ENCODE measurements at regions not wholly inside any gene's neighbourhood (a gene's known extent, or its start where the extent isn't known, plus 50 kb on each side); places are given as distances from the start of the nearest gene placed in this dataset.

DNA sequence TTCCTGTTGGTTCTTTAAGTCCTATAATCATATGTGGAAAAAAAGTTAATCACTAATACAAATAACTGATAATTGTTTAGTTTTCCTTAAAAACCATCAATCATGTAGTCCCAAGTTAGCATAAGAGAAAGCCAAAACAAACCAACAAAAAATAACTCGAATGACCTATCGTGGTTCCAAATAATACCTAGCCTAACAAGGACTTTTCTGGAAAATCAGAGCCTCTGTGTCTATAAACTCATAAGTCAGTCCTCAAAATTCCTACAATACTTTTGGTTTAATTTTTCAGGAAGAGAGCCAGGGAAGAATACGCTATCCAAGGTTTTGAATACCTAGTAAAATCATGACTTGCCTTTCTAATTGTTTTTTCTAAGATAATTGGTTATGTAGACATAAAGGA lies 975.3 kb upstream of the SOX9 start:
- H3K27ac ChIP-seq, result no peak overlapping the region
- no peak overlapping the region for H3K4me3 ChIP-seq
- intact Hi-C loops (cut with DNase I; ENCODE audit: low total_unique reads), result no loop called here
- H3K4me1 ChIP-seq, result no peaks in the 10 kb centered on the region
- no peaks in the 10 kb centered on the region for H3K36me3 ChIP-seq
- TF ChIP-seq, protein P1, sequence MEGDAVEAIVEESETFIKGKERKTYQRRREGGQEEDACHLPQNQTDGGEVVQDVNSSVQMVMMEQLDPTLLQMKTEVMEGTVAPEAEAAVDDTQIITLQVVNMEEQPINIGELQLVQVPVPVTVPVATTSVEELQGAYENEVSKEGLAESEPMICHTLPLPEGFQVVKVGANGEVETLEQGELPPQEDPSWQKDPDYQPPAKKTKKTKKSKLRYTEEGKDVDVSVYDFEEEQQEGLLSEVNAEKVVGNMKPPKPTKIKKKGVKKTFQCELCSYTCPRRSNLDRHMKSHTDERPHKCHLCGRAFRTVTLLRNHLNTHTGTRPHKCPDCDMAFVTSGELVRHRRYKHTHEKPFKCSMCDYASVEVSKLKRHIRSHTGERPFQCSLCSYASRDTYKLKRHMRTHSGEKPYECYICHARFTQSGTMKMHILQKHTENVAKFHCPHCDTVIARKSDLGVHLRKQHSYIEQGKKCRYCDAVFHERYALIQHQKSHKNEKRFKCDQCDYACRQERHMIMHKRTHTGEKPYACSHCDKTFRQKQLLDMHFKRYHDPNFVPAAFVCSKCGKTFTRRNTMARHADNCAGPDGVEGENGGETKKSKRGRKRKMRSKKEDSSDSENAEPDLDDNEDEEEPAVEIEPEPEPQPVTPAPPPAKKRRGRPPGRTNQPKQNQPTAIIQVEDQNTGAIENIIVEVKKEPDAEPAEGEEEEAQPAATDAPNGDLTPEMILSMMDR (IDR thresholded peaks at IDR 0.05), result no peak
- no peak for TF ChIP-seq POLR2A (IDR thresholded peaks at IDR 0.05)
- H3K9me3 ChIP-seq, result no peaks in the 10 kb centered on the region
- DNase-seq, result no peak
- H3K27me3 ChIP-seq, result no peaks in the 10 kb centered on the region

DNA sequence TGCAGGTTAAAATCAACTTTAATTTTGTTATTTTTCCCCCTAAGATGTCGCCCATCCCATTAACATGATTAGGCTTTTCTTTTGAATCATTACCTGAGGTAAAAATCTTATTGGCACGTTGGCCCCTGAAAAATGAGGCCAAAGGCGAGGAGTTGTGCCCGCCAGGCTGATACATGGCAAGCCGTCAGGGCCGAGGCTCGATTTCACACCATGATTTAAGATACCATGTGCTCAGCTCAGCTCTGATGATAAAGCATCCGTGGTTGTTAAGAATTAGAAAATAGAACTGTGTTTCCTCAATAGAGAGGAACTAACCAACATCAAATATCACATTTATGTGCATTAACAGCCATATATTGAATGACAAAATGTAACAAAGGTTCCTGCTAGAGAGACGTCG lies 972.9 kb upstream of the SOX9 start:
- TF ChIP-seq POLR2A (IDR thresholded peaks at IDR 0.05), result no peak
- TF ChIP-seq, protein P1 (IDR thresholded peaks at IDR 0.05), result no peak
- Histone ChIP-seq H3K4me3 (no peak overlapping the region), H3K9me3 (no peaks in the 10 kb centered on the region), H3K36me3 (no peaks in the 10 kb centered on the region), H3K27ac (no peak overlapping the region), H3K4me1 (no peaks in the 10 kb centered on the region), H3K27me3 (no peaks in the 10 kb centered on the region)
- intact Hi-C loops (cut with DNase I; ENCODE audit: low total_unique reads), result no loop called here
- no peak for DNase-seq

DNA sequence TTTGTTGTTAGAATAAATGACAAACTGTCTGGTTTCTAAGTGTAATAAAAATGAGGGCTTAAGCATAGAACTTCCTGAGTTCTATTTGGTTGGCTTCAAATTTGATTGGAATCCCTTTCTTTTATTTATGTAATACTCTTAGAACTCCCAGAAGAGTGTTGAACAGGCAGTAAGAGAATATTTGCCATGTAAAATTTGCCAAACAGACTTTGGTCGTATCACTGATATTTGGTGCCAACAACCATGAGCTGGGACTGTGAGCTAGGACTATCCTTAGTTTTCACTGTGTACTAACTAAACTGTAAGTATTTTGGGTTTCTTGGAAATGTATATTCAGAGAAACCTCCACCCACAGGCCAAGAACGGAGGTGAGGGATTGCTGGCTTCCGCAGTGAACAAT lies 971.2 kb upstream of the SOX9 start:
- Histone ChIP-seq H3K9me3 (no peaks in the 10 kb centered on the region), H3K4me1 (no peaks in the 10 kb centered on the region), H3K4me3 (no peak overlapping the region), H3K36me3 (no peaks in the 10 kb centered on the region), H3K27me3 (no peaks in the 10 kb centered on the region), H3K27ac (no peak overlapping the region)
- DNase-seq, result no peak
- TF ChIP-seq POLR2A (IDR thresholded peaks at IDR 0.05), result no peak
- TF ChIP-seq, protein P1 (IDR thresholded peaks at IDR 0.05), result no peak
- intact Hi-C loops (cut with DNase I; ENCODE audit: low total_unique reads), result no loop called here

DNA sequence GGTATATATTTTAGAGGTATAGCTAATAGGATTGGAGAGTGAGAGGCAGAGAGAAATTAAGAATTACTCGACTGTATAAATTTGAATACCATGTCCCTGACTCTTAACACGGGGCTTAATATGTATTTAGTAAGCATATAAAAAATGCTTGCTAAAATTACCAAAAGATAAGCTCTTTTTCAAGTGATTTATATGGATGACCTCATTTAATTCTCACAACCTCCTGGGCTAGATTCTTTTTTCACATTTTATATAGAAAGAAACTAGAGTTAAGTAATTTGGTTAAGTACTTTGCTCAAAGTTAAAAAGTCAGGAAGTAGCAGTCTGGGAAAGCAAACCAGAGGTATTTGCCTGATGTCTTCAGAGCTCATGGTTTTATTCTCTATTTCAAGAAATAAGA lies 963.5 kb upstream of the SOX9 start:
- TF ChIP-seq, protein P1 (IDR thresholded peaks at IDR 0.05), result no peak
- no peak for TF ChIP-seq POLR2A (IDR thresholded peaks at IDR 0.05)
- H3K27me3 ChIP-seq, result no peaks in the 10 kb centered on the region
- H3K36me3 ChIP-seq, result no peaks in the 10 kb centered on the region
- no peak for DNase-seq
- H3K4me1 ChIP-seq, result no peaks in the 10 kb centered on the region
- H3K9me3 ChIP-seq, result no peaks in the 10 kb centered on the region
- H3K4me3 ChIP-seq, result no peak overlapping the region
- no peak overlapping the region for H3K27ac ChIP-seq
- intact Hi-C loops (cut with DNase I; ENCODE audit: low total_unique reads), result no loop called here

DNA sequence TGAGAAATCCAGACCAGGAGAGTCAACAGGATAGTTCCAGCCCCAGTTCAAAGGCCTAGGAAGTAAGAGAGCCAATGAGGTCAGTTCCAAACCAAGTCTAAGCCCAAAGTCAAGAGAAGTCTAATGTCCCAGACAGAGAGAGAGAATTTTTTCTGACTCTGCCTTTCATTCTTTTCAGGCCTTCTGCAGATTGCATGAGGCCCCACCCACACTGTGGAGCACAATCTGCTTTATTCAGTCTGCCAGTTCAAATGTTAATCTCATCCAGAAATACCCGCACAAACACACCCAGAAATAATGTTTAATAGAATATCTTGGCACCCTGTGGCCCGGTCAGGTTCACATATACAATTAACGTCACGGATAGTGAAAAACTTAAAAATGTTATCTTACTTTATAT lies 962.4 kb upstream of the SOX9 start:
- no peaks in the 10 kb centered on the region for H3K27me3 ChIP-seq
- TF ChIP-seq, protein P1 (IDR thresholded peaks at IDR 0.05), result no peak
- TF ChIP-seq POLR2A (IDR thresholded peaks at IDR 0.05), result no peak
- H3K36me3 ChIP-seq, result no peaks in the 10 kb centered on the region
- H3K27ac ChIP-seq, result no peak overlapping the region
- no peaks in the 10 kb centered on the region for H3K4me1 ChIP-seq
- no peaks in the 10 kb centered on the region for H3K9me3 ChIP-seq
- DNase-seq, result no peak
- H3K4me3 ChIP-seq, result no peak overlapping the region
- intact Hi-C loops (cut with DNase I; ENCODE audit: low total_unique reads), result no loop called here

Data from uterus (tissue), 3 donors.